ENCODE measurements at regions not wholly inside any gene's neighbourhood (a gene's known extent, or its start where the extent isn't known, plus 50 kb on each side); places are given as distances from the start of the nearest gene placed in this dataset.
"Not testable (repeated sequence)": the region's sequence is repeated elsewhere in the genome, so short reads cannot be mapped to it uniquely, and the experiment has no call there.

DNA sequence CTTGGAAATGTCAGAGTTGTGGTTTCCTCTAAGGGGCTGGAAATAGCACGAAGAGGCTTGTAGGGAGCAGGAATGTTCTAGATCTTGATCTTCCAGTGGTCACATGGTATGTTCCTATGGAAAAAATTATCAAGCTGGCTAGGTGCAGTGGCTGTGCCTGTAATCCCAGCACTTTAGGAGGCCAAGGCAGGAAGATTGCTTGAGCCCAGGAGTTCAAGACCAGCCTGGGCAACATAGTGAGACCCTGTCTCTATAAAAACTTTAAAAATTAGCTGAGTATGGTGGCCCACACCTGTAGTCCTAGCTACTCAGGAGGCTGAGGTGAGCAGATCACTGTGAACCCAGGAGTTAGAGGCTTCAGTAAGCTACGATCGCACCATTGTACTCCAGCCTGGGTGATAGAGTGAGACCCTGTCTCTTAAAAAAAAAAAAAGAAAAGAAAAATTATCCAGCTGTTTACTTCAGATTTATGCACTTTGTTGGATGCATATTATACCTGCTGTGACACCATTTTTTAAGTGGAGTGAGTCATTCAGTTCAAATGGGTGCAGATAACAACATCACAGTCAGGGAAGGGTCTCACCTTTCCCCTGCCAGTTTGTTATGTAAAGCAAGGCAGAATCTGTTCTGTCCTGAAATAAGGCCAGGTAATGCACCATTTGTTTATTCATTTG is 65.7 kb upstream of the LYRM9 start:
- Mint-ChIP-seq H3K27ac (no peak overlapping the region), H3K4me3 (no peak overlapping the region), H3K4me1 (peaks cover 22% of the 10 kb centered on the region), H3K9me3 (no peaks in the 10 kb centered on the region), H3K36me3 (no peaks in the 10 kb centered on the region), H3K27me3 (ENCODE audit: low read depth) (no peaks in the 10 kb centered on the region)
- TF ChIP-seq, protein P1, sequence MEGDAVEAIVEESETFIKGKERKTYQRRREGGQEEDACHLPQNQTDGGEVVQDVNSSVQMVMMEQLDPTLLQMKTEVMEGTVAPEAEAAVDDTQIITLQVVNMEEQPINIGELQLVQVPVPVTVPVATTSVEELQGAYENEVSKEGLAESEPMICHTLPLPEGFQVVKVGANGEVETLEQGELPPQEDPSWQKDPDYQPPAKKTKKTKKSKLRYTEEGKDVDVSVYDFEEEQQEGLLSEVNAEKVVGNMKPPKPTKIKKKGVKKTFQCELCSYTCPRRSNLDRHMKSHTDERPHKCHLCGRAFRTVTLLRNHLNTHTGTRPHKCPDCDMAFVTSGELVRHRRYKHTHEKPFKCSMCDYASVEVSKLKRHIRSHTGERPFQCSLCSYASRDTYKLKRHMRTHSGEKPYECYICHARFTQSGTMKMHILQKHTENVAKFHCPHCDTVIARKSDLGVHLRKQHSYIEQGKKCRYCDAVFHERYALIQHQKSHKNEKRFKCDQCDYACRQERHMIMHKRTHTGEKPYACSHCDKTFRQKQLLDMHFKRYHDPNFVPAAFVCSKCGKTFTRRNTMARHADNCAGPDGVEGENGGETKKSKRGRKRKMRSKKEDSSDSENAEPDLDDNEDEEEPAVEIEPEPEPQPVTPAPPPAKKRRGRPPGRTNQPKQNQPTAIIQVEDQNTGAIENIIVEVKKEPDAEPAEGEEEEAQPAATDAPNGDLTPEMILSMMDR (IDR thresholded peaks at IDR 0.05; ENCODE audit: unreplicated experiment), result no peak
- no peak for DNase-seq (ENCODE audit: low spot score in 2 of 2, unreplicated experiment in 2 of 2)

DNA sequence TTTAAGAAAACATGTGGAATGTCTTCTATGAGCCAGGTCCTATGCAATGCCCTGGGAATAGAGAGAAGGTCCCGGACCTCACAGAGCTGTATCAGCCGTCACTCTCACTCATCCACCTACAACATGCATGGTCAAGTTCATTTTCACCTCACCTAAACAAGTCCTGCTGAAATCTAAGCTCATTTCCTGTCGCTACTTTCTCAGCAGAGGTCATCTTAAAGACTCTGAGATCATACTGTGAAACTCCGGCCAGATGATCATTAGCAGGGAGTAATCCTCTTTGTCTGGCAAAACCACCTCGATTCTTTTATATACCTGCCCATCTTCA is 66.2 kb upstream of the LYRM9 start:
- no peak for DNase-seq (ENCODE audit: low spot score in 2 of 2, unreplicated experiment in 2 of 2)
- no peak overlapping the region for H3K4me3 Mint-ChIP-seq
- no peaks in the 10 kb centered on the region for H3K36me3 Mint-ChIP-seq
- TF ChIP-seq, protein P1 (IDR thresholded peaks at IDR 0.05; ENCODE audit: unreplicated experiment), result no peak
- no peaks in the 10 kb centered on the region for H3K27me3 Mint-ChIP-seq (ENCODE audit: low read depth)
- no peak overlapping the region for H3K27ac Mint-ChIP-seq
- peaks cover 20% of the 10 kb centered on the region for H3K4me1 Mint-ChIP-seq
- H3K9me3 Mint-ChIP-seq, result no peaks in the 10 kb centered on the region

DNA sequence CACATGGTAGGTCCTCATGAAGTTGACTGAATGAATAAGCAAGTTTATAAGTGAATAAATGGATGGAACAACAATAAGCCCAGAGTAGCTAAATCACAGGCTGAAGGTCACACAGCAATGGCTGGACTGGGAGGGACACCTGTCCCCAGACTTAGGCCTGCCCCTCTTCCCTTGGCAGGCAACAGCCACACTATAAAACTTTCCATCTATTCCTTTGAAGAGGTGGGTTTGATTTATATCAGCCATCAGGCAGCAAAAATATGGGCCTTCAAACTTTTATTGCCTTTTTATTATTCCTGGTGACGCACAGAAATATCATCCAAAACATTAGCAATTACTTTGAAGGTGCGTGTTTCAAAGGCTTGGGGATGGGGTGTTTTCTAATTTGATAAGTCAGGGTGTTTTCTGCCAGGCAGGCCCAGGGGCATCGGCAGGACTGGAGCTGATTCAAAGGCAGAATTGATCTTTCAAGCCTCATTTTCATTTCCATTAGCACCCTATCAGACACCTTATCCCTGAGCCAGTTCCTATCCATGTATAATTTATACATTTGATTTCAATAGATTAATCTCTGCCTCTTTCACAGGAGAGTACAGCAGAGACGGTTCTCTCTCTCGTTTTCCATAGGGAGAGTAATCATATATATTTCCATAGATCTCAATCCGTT is 67.2 kb upstream of the LYRM9 start:
- H3K4me3 Mint-ChIP-seq, result no peak overlapping the region
- H3K9me3 Mint-ChIP-seq, result no peaks in the 10 kb centered on the region
- TF ChIP-seq, protein P1 (IDR thresholded peaks at IDR 0.05; ENCODE audit: unreplicated experiment), result no peak
- no peak overlapping the region for H3K27ac Mint-ChIP-seq
- peaks cover 11% of the 10 kb centered on the region for H3K4me1 Mint-ChIP-seq
- H3K27me3 Mint-ChIP-seq (ENCODE audit: low read depth), result no peaks in the 10 kb centered on the region
- no peak for DNase-seq (ENCODE audit: low spot score in 2 of 2, unreplicated experiment in 2 of 2)
- H3K36me3 Mint-ChIP-seq, result no peaks in the 10 kb centered on the region

DNA sequence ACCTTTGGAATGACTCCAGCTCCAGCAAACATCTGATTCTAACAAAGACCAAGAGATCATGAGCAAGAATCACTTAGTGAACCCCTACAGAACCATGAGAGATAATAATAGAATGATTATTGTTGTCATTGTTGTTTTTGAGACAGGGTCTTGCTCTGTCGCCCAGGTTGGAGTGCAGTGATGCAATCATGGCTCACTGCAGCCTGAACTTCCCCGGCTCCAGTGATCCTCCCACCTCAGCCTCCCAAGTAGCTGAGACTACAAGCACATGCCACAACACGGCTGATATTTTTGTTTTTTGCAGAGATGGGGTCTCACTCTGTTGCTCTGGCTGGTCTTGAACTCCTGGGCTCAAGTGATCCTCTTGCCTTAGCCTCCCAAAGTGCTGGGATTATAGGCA is 69.4 kb upstream of the LYRM9 start:
- H3K27me3 Mint-ChIP-seq (ENCODE audit: low read depth), result not testable (repeated sequence)

DNA sequence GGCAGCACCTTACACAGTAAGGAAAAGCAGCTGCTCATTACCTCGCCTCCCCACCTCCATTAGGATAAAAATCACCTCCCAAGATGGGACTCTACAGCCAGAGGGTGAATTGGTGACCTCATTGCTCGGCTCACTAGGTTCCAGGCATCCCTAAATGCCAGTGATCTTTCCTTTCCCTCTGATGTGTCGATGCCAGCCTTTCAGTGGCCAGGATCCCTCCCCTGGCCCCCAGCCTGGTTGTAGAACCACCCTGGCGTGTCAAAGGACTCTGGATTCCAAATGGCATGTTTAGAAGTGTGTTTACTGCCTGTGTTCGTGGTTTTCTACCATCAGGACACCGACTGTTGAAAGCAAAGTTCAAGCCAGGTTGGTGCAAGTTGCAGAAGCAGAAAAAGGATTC is 72.1 kb upstream of the LYRM9 start:
- Mint-ChIP-seq H3K27ac (no peak overlapping the region), H3K9me3 (no peaks in the 10 kb centered on the region), H3K27me3 (ENCODE audit: low read depth) (no peaks in the 10 kb centered on the region), H3K36me3 (no peaks in the 10 kb centered on the region), H3K4me1 (no peaks in the 10 kb centered on the region), H3K4me3 (no peak overlapping the region)
- TF ChIP-seq, protein P1 (IDR thresholded peaks at IDR 0.05; ENCODE audit: unreplicated experiment), result no peak
- DNase-seq (ENCODE audit: low spot score in 2 of 2, unreplicated experiment in 2 of 2), result no peak

More for the DNA sequence above, 69.4 kb upstream of the LYRM9 start:
- not testable (repeated sequence) for H3K9me3 Mint-ChIP-seq; H3K4me3 Mint-ChIP-seq; H3K36me3 Mint-ChIP-seq; DNase-seq (ENCODE audit: low spot score in 2 of 2, unreplicated experiment in 2 of 2); H3K27ac Mint-ChIP-seq; H3K4me1 Mint-ChIP-seq

DNA sequence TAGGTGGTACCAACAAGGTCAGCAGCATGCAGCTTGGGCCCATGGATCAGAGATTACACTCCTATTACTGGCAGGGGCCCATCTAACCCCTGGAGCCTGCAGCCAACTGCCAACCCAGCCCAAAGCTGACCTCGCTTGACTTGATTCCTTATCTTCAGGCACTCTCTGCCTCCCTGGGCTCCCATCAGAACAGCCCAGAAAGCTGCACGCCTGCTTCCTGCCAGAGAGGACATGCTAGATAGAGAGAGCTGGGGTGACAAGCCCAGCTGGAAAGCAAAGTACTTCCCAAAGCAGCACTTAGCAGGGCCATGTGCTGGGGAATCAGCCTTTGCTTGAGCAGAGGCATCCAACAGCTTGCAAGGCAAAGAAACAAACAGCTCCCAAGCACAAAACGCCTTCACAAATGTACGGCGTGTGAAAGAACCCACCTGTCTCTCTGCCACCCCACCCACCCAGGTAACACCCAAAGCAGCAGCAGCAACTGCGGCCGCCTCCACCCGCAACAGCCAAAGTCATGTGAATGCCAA is 74.2 kb upstream of the NLK start:
- no peaks in the 10 kb centered on the region for H3K36me3 Mint-ChIP-seq
- H3K27ac Mint-ChIP-seq, result no peak overlapping the region
- no peaks in the 10 kb centered on the region for H3K9me3 Mint-ChIP-seq
- TF ChIP-seq, protein P1 (IDR thresholded peaks at IDR 0.05; ENCODE audit: unreplicated experiment), result no peak
- DNase-seq (ENCODE audit: low spot score in 2 of 2, unreplicated experiment in 2 of 2), result no peak
- no peaks in the 10 kb centered on the region for H3K4me1 Mint-ChIP-seq
- no peaks in the 10 kb centered on the region for H3K27me3 Mint-ChIP-seq (ENCODE audit: low read depth)
- H3K4me3 Mint-ChIP-seq, result no peak overlapping the region
